ENCODE measurements at regions not wholly inside any gene's neighbourhood (a gene's known extent, or its start where the extent isn't known, plus 50 kb on each side); places are given as distances from the start of the nearest gene placed in this dataset.
A peak's percentile ranks its signal among the peaks of the same experiment; 100 is the strongest.

GRCh38 chr15:35673093-35673684, 127.2 kb upstream of the DPH6 start (continued):
- no peak for TF ChIP-seq SAFB (IDR thresholded peaks at IDR 0.05; ENCODE audit: borderline replicate concordance, low read depth, low read length)
- no peak for TF ChIP-seq ZFP30 (CRISPR knock-in tag; IDR thresholded peaks at IDR 0.05; ENCODE audit: borderline replicate concordance)
- peak; percentile 13; the same call in 1 of the 2 replicates for TF ChIP-seq CTBP1 (IDR thresholded peaks at IDR 0.05; ENCODE audit: borderline replicate concordance)
- TF ChIP-seq TRIM25 (IDR thresholded peaks at IDR 0.05; ENCODE audit: borderline replicate concordance), result no peak
- TF ChIP-seq RERE (CRISPR knock-in tag; IDR thresholded peaks at IDR 0.05; ENCODE audit: borderline replicate concordance), result no peak
- no peak for TF ChIP-seq FOXP1 (CRISPR knock-in tag; IDR thresholded peaks at IDR 0.05)
- peak; percentile 46; the same call in 1 of the 2 replicates for TF ChIP-seq NFRKB (IDR thresholded peaks at IDR 0.05; ENCODE audit: low read depth)
- no peak for TF ChIP-seq HDAC1 (IDR thresholded peaks at IDR 0.05)
- no peak for TF ChIP-seq ZNF444 (CRISPR knock-in tag; IDR thresholded peaks at IDR 0.05)
- TF ChIP-seq TAF15 (IDR thresholded peaks at IDR 0.05; ENCODE audit: low read depth, low read length), result no peak
- no peak for TF ChIP-seq EHMT2 (IDR thresholded peaks at IDR 0.05)
- TF ChIP-seq HNRNPUL1 (IDR thresholded peaks at IDR 0.05; ENCODE audit: low read length), result no peak
- no peak for TF ChIP-seq KDM5B (IDR thresholded peaks at IDR 0.05; ENCODE audit: insufficient replicate concordance, low read depth, low read length)
- no peak for TF ChIP-seq ZNF77 (CRISPR knock-in tag; IDR thresholded peaks at IDR 0.05)
- peak; percentile 79 for TF ChIP-seq DPF2 (IDR thresholded peaks at IDR 0.05)
- peak; percentile 29; the same call in 1 of the 2 replicates for TF ChIP-seq CREM (IDR thresholded peaks at IDR 0.05; ENCODE audit: low read depth)
- no peak for TF ChIP-seq SMC3 (conservative IDR thresholded peaks at IDR 0.05; ENCODE audit: insufficient read depth, low read depth, low read length)
- no peak for TF ChIP-seq ZNF324 (CRISPR knock-in tag; IDR thresholded peaks at IDR 0.05)
- no peak for TF ChIP-seq TGIF2 (CRISPR knock-in tag; IDR thresholded peaks at IDR 0.05)
- peak; percentile 41; the same call in 1 of the 2 replicates for TF ChIP-seq NFIC (IDR thresholded peaks at IDR 0.05)
- TF ChIP-seq TEAD4 (IDR thresholded peaks at IDR 0.05; ENCODE audit: low read length), result peak; percentile 57
- TF ChIP-seq TEAD4 (CRISPR knock-in tag; IDR thresholded peaks at IDR 0.05; ENCODE audit: borderline replicate concordance), result no peak
